A549 (cell line): ENCODE measurements at regions not wholly inside any gene's neighbourhood (a gene's known extent, or its start where the extent isn't known, plus 50 kb on each side); places are given as distances from the start of the nearest gene placed in this dataset.
A peak's percentile ranks its signal among the peaks of the same experiment; 100 is the strongest.

Experiments
- ATAC-seq, 2 experiments: fragments of 200-7000 bp in 1 of 2; fragments of >200 bp in 1 of 2; cut with Nextera tagmentation in 1 of 2; cut with Tn5 transposase in 1 of 2; 3 replicates each; pipeline versions ENCODE4 v1.8.0 to v1.9.1; 2018 to 2020; ENCODE audit warnings: mild to moderate bottlenecking in 1 of 2, moderate library complexity in 1 of 2
- CTCF ChIA-PET: fragments of 300-600 bp; sonication (Branson Sonifier 250); formaldehyde crosslinking; extraction: SDS; loops from one replicate; lab custom pipeline; 2021; ENCODE audit warnings: antibody characterized with exemption, inconsistent platforms; lab: Yijun Ruan, JAX
- POLR2A ChIA-PET: fragments of 350-600 bp; formaldehyde crosslinking; extraction: SDS; loops from one replicate; lab custom pipeline; 2021; ENCODE audit warnings: antibody characterized with exemption, inconsistent platforms; lab: Yijun Ruan, JAX
- DNase-seq, 2 experiments: peaks; one replicate each; pipeline versions ENCODE4 v3.0.0 to v3.0.0-alpha.2; 2011 to 2016; ENCODE audit warnings: low read depth in 1 of 2, low spot score in 1 of 2
- FAIRE-seq: peaks from 2 replicates; lab custom pipeline; 2011; peaks lifted over from hg19 to GRCh38; lab: Jason Lieb, UNC
- H3K27ac ChIP-seq, 2 experiments: fragments of >200 bp; sonication (Bioruptor Twin); formaldehyde crosslinking; 3 replicates each; pipeline ENCODE4 v1.5.1; 2016 to 2017
- H3K4me1 ChIP-seq: fragments of >200 bp; sonication (Bioruptor Twin); formaldehyde crosslinking; 3 replicates; pipeline ENCODE4 v1.6.1; 2016
- H3K4me2 ChIP-seq: fragments of >200 bp; sonication (Bioruptor Twin); formaldehyde crosslinking; 3 replicates; pipeline ENCODE4 v1.6.1; 2016
- H3K4me3 ChIP-seq: fragments of >200 bp; sonication (Bioruptor Twin); formaldehyde crosslinking; 3 replicates; pipeline ENCODE4 v1.5.1; 2016
- H3K9me3 ChIP-seq: fragments of >200 bp; sonication (Bioruptor Twin); formaldehyde crosslinking; 3 replicates; pipeline ENCODE4 v1.6.1; 2016
- BCL3 ChIP-seq: fragments of >200 bp; sonication (Bioruptor Twin); formaldehyde crosslinking; IDR thresholded peaks from 3 replicates; pipeline ENCODE4 v1.6.1; 2016
- CEBPB ChIP-seq, 2 experiments: fragments of >200 bp in 1 of 2; sonication (Bioruptor Twin) in 1 of 2; formaldehyde crosslinking in 1 of 2; IDR thresholded peaks; 2 replicates each; pipeline ENCODE4 v1.6.1; 2012 to 2016
- E2F6 ChIP-seq: IDR thresholded peaks from 2 replicates; pipeline ENCODE4 v1.6.1; 2012; ENCODE audit warnings: low read depth, borderline replicate concordance
- FOSB ChIP-seq: fragments of 250-450 bp; sonication (Bioruptor Pico); IDR thresholded peaks from 2 replicates; pipeline ENCODE4 v1.5.0; 2020; ENCODE audit warnings: mild to moderate bottlenecking, moderate library complexity
- MAFK ChIP-seq: fragments of 450-650 bp; IDR thresholded peaks from 2 replicates; pipeline ENCODE4 v1.6.1; 2014; ENCODE audit not compliant: partially characterized antibody
- MAZ ChIP-seq: fragments of 150-350 bp; IDR thresholded peaks from 2 replicates; pipeline ENCODE4 v1.6.1; 2014; ENCODE audit warnings: antibody characterized with exemption, low read depth, low read length, borderline replicate concordance
- MYC ChIP-seq: IDR thresholded peaks from 2 replicates; pipeline ENCODE4 v1.6.1; 2012; ENCODE audit warnings: mild to moderate bottlenecking, inconsistent platforms, low read length, improper control_type of control experiment, borderline replicate concordance
- NR3C1 ChIP-seq: fragments of >200 bp; sonication (Bioruptor Twin); formaldehyde crosslinking; IDR thresholded peaks from 3 replicates; pipeline ENCODE4 v1.6.1; 2017
- PBX3 ChIP-seq: IDR thresholded peaks from 2 replicates; pipeline ENCODE4 v1.6.1; 2012
- POLR2AphosphoS2 ChIP-seq: conservative IDR thresholded peaks from 2 replicates; pipeline ENCODE4 v1.6.1; 2012; ENCODE audit warnings: low read length, improper control_type of control experiment, inconsistent platforms
- RARB ChIP-seq: fragments of 250-450 bp; sonication (Bioruptor Pico); IDR thresholded peaks from 2 replicates; pipeline ENCODE4 v1.8.0; 2021; ENCODE audit warnings: mild to moderate bottlenecking, moderate library complexity
- RFX5 ChIP-seq: fragments of 450-650 bp; IDR thresholded peaks from 2 replicates; pipeline ENCODE4 v1.7.1; 2014; ENCODE audit warnings: antibody characterized with exemption, mild to moderate bottlenecking, moderate library complexity
- SMC3 ChIP-seq: fragments of >200 bp; sonication (Bioruptor Twin); formaldehyde crosslinking; IDR thresholded peaks from 3 replicates; pipeline ENCODE4 v1.6.1; 2018; ENCODE audit warnings: inconsistent platforms
- TFCP2L1 ChIP-seq: fragments of 250-450 bp; sonication (Bioruptor Pico); IDR thresholded peaks from 2 replicates; pipeline ENCODE4 v1.5.0; 2021; ENCODE audit warnings: mild to moderate bottlenecking
- TP53 ChIP-seq: fragments of 250-450 bp; sonication (Bioruptor Pico); IDR thresholded peaks from 2 replicates; pipeline ENCODE4 v1.5.0; 2021; ENCODE audit warnings: mild to moderate bottlenecking, moderate library complexity
- USF2 ChIP-seq: fragments of 450-650 bp; IDR thresholded peaks from 2 replicates; pipeline ENCODE4 v1.6.1; 2014; ENCODE audit warnings: antibody characterized with exemption
- ZSCAN20 ChIP-seq: fragments of 250-450 bp; sonication (Bioruptor Pico); IDR thresholded peaks from 2 replicates; pipeline ENCODE4 v1.8.0; 2022; ENCODE audit warnings: mild to moderate bottlenecking, moderate library complexity
- WGBS: methylation state at CpG from one replicate; pipeline ENCODE4 v1.1.6; 2017; ENCODE audit errors: missing lambda C conversion rate; 5-methylcytosine and 5-hydroxymethylcytosine counted together

GRCh38 chr14:38735005-38735404, 368.0 kb downstream of the SEC23A start:
- Histone ChIP-seq H3K4me1 (no peaks in the 10 kb centered on the region), H3K4me2 (no peak overlapping the region), H3K9me3 (no peaks in the 10 kb centered on the region), H3K4me3 (no peak overlapping the region), H3K27ac (no peak overlapping the region)
- no peak for ATAC-seq
- ChIA-PET CTCF (interaction anchor here (2.8 kb wide), 1 partner anchor 13 kb away, joined by 8 read pairs; no protein-coding TSS in a partner anchor), POLR2A (no interaction called here)
- no peak for TF ChIP-seq CEBPB (IDR thresholded peaks at IDR 0.05)
- 0 out of 2 replicates have a peak, but pooled peaks have one; percentile 15 for TF ChIP-seq RFX5
- no peak for TF ChIP-seq TFCP2L1 (CRISPR knock-in tag)
- TF ChIP-seq FOSB, result no peak
- WGBS, result 14% methylated on average over 5 of the region's 5 CpGs
- no peak for FAIRE-seq
- DNase-seq, result no peak

- ChIA-PET POLR2A (no interaction called here), CTCF (no interaction called here)
- H3K4me3 ChIP-seq, result no peak overlapping the region
- H3K27ac ChIP-seq, result no peak overlapping the region
- no peak for FAIRE-seq
- TF ChIP-seq E2F6, result no peak
- TF ChIP-seq NR3C1, result no peak
- no peak for TF ChIP-seq MAFK
- TF ChIP-seq CEBPB (IDR thresholded peaks at IDR 0.05), result no peak
- no peak for TF ChIP-seq SMC3
- no peak for TF ChIP-seq USF2
- no peak for TF ChIP-seq PBX3
- no peak for TF ChIP-seq RARB
- no peak for TF ChIP-seq ZSCAN20 (CRISPR knock-in tag)
- TF ChIP-seq POLR2AphosphoS2, result no peak
- TF ChIP-seq FOSB, result no peak
- TF ChIP-seq, all 56 proteins: peak for 0
- Histone ChIP-seq H3K9me3 (no peaks in the 10 kb centered on the region), H3K4me2 (no peak overlapping the region), H3K4me1 (no peaks in the 10 kb centered on the region)
- ATAC-seq (no peak), DNase-seq (no peak)
- 0% methylated on average over 1 of the region's 1 CpG for WGBS
These were observed 371.1 kb downstream of the SEC23A start for GRCh38 chr14:38731962-38732361.

GRCh38 chr14:38730420-38730819, 372.6 kb downstream of the SEC23A start:
- Histone ChIP-seq H3K4me1 (no peaks in the 10 kb centered on the region), H3K27ac (no peak overlapping the region), H3K4me3 (no peak overlapping the region), H3K9me3 (no peaks in the 10 kb centered on the region), H3K4me2 (no peak overlapping the region)
- TF ChIP-seq TP53 (no peak), BCL3 (no peak), TFCP2L1 (CRISPR knock-in tag) (no peak), MAZ (no peak), MYC (no peak), PBX3 (no peak)
- FAIRE-seq (no peak), DNase-seq (no peak), ATAC-seq (no peak)
- 0% methylated on average over 3 of the region's 3 CpGs for WGBS
- ChIA-PET POLR2A (no interaction called here), CTCF (no interaction called here)
